Peyer's patch (tissue), 4 donors: ENCODE measurements at regions not wholly inside any gene's neighbourhood (a gene's known extent, or its start where the extent isn't known, plus 50 kb on each side); places are given as distances from the start of the nearest gene placed in this dataset.

Experiments
- DNase-seq, 3 donors: peaks; one replicate each; pipeline ENCODE4 v3.0.0-alpha.2; 2017 to 2019
- H3K27ac ChIP-seq, 4 donors: fragments of 200-600 bp; sonication (generic); one replicate each; pipeline ENCODE4 v1.5.1; 2016 to 2019
- H3K27me3 ChIP-seq, 2 donors: fragments of 200-600 bp; sonication (generic); one replicate each; pipeline ENCODE4 v1.5.1; 2019
- H3K36me3 ChIP-seq, 3 donors: fragments of 200-600 bp; sonication (generic); one replicate each; pipeline ENCODE4 v1.5.1; 2016 to 2019
- H3K4me1 ChIP-seq, 4 donors: fragments of 200-600 bp; sonication (generic); one replicate each; pipeline ENCODE4 v1.5.1; 2016 to 2019
- H3K4me3 ChIP-seq, 4 donors: fragments of 200-600 bp; sonication (generic); 1 replicate in 3 of 4; 2 replicates in 1 of 4; pipeline ENCODE4 v1.5.1; 2016 to 2019; ENCODE audit warnings: mild to moderate bottlenecking in 1 of 4
- H3K9me3 ChIP-seq, 4 donors: fragments of 200-600 bp; sonication (generic); one replicate each; pipeline ENCODE4 v1.5.1; 2016 to 2019; ENCODE audit warnings: mild to moderate bottlenecking in 1 of 4
- CTCF ChIP-seq, 6 experiments: fragments of 450-650 bp in 4 of 6; fragments of 200-600 bp in 2 of 6; sonication (generic) in 1 of 6; IDR thresholded peaks; one replicate each; pipeline ENCODE4 v1.5.1; 2017 to 2019; ENCODE audit warnings: antibody characterized with exemption in 6 of 6, mild to moderate bottlenecking in 3 of 6, moderate library complexity in 1 of 6
- POLR2A ChIP-seq, 2 donors: fragments of 450-650 bp; IDR thresholded peaks; one replicate each; pipeline ENCODE4 v1.5.1; 2017; ENCODE audit warnings: antibody characterized with exemption in 2 of 2, mild to moderate bottlenecking in 2 of 2, moderate library complexity in 2 of 2

- Histone ChIP-seq H3K27me3 (no peaks in the 10 kb centered on the region), H3K4me1 (no peaks in the 10 kb centered on the region), H3K4me3 (no peak overlapping the region), H3K9me3 (no peaks in the 10 kb centered on the region), H3K27ac (no peak overlapping the region), H3K36me3 (no peaks in the 10 kb centered on the region)
- TF ChIP-seq POLR2A (IDR thresholded peaks at IDR 0.05) (no peak), CTCF (IDR thresholded peaks at IDR 0.05) (no peak)
- no peak for DNase-seq
Measured at GRCh38 chr20:43825051-43825402, 89.6 kb upstream of the TOX2 start.

GRCh38 chr20:43824309-43825050 lies 90.2 kb upstream of the TOX2 start:
- Histone ChIP-seq H3K27me3 (no peaks in the 10 kb centered on the region), H3K4me3 (no peak overlapping the region), H3K36me3 (no peaks in the 10 kb centered on the region), H3K4me1 (no peaks in the 10 kb centered on the region), H3K9me3 (no peaks in the 10 kb centered on the region), H3K27ac (no peak overlapping the region)
- TF ChIP-seq POLR2A (IDR thresholded peaks at IDR 0.05), result no peak
- no peak for TF ChIP-seq CTCF (IDR thresholded peaks at IDR 0.05)
- DNase-seq, result no peak

GRCh38 chr20:43821795-43822194 lies 92.9 kb upstream of the TOX2 start:
- Histone ChIP-seq H3K36me3 (no peaks in the 10 kb centered on the region), H3K27ac (no peak overlapping the region), H3K4me1 (no peaks in the 10 kb centered on the region), H3K27me3 (no peaks in the 10 kb centered on the region), H3K4me3 (no peak overlapping the region), H3K9me3 (no peaks in the 10 kb centered on the region)
- no peak for DNase-seq
- no peak for TF ChIP-seq POLR2A (IDR thresholded peaks at IDR 0.05)

GRCh38 chr20:43820731-43821330 lies 93.8 kb upstream of the TOX2 start:
- H3K9me3 ChIP-seq, result no peaks in the 10 kb centered on the region
- H3K27me3 ChIP-seq, result no peaks in the 10 kb centered on the region
- H3K27ac ChIP-seq, result no peak overlapping the region
- no peak for TF ChIP-seq POLR2A (IDR thresholded peaks at IDR 0.05)
- no peak for TF ChIP-seq CTCF (IDR thresholded peaks at IDR 0.05)
- no peak for DNase-seq
- H3K4me1 ChIP-seq, result no peaks in the 10 kb centered on the region
- H3K4me3 ChIP-seq, result no peak overlapping the region
- H3K36me3 ChIP-seq, result no peaks in the 10 kb centered on the region

- H3K36me3 ChIP-seq, result no peaks in the 10 kb centered on the region
- H3K9me3 ChIP-seq, result peaks cover 0 to 18% (median 4%) of the 10 kb centered on the region in 4 donors
- no peak for DNase-seq
- TF ChIP-seq POLR2A (IDR thresholded peaks at IDR 0.05) (no peak), CTCF (IDR thresholded peaks at IDR 0.05) (no peak)
- no peak overlapping the region for H3K4me3 ChIP-seq
- H3K27me3 ChIP-seq, result no peaks in the 10 kb centered on the region
- H3K4me1 ChIP-seq, result no peaks in the 10 kb centered on the region
- no peak overlapping the region for H3K27ac ChIP-seq
Measured at GRCh38 chr20:43812216-43812615, 85.4 kb upstream of the GTSF1L start.

GRCh38 chr20:43809206-43809819 lies 82.5 kb upstream of the GTSF1L start:
- DNase-seq, result no peak
- no peaks in the 10 kb centered on the region for H3K27me3 ChIP-seq
- H3K4me1 ChIP-seq, result no peaks in the 10 kb centered on the region
- H3K9me3 ChIP-seq, result peaks cover 0 to 18% (median 4%) of the 10 kb centered on the region in 4 donors
- no peak overlapping the region for H3K4me3 ChIP-seq
- H3K36me3 ChIP-seq, result no peaks in the 10 kb centered on the region
- H3K27ac ChIP-seq, result no peak overlapping the region
- TF ChIP-seq CTCF (IDR thresholded peaks at IDR 0.05) (no peak), POLR2A (IDR thresholded peaks at IDR 0.05) (no peak)
